Fibroblast of pulmonary artery (primary cell): ENCODE measurements at regions not wholly inside any gene's neighbourhood (a gene's known extent, or its start where the extent isn't known, plus 50 kb on each side); places are given as distances from the start of the nearest gene placed in this dataset.

Experiments used
- DNase-seq: peaks from one replicate; pipeline ENCODE4 v3.0.0-alpha.2; 2010; ENCODE audit warnings: low read depth
- H3K4me3 ChIP-seq: replicated peaks from 2 replicates; pipeline ENCODE4 v1.5.1; 2011; ENCODE audit warnings: low read depth, mild to moderate bottlenecking, control low read depth, low read length, moderate library complexity
- TF ChIP-seq, protein P1 (sequence below): IDR thresholded peaks from 2 replicates; pipeline ENCODE4 v1.5.1; 2011; ENCODE audit warnings: mild to moderate bottlenecking, control low read depth, low read length, inconsistent platforms; ENCODE audit errors: missing control alignments

DNA sequence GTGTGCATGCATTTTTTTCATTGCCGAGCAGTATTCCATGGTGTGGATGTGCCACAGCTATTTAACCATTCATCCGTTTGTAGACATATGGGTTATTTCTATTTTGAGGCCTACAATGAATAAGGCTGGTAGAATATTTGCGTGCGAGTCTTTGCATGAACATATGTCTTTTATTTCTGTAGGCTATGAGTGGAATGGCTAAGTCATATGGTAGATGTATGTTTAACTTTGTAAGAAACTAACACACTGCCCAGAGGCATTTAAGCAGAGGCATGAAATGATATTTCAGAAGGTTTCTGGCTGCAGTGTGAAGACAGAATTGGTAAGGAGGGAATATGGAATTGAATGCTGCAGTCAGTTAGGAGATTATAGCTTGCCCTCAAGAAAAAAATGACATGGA lies 457.4 kb upstream of the CDH4 start:
- no peak overlapping the region for H3K4me3 ChIP-seq
- DNase-seq: no peak
- TF ChIP-seq, protein P1, sequence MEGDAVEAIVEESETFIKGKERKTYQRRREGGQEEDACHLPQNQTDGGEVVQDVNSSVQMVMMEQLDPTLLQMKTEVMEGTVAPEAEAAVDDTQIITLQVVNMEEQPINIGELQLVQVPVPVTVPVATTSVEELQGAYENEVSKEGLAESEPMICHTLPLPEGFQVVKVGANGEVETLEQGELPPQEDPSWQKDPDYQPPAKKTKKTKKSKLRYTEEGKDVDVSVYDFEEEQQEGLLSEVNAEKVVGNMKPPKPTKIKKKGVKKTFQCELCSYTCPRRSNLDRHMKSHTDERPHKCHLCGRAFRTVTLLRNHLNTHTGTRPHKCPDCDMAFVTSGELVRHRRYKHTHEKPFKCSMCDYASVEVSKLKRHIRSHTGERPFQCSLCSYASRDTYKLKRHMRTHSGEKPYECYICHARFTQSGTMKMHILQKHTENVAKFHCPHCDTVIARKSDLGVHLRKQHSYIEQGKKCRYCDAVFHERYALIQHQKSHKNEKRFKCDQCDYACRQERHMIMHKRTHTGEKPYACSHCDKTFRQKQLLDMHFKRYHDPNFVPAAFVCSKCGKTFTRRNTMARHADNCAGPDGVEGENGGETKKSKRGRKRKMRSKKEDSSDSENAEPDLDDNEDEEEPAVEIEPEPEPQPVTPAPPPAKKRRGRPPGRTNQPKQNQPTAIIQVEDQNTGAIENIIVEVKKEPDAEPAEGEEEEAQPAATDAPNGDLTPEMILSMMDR: no peak

DNA sequence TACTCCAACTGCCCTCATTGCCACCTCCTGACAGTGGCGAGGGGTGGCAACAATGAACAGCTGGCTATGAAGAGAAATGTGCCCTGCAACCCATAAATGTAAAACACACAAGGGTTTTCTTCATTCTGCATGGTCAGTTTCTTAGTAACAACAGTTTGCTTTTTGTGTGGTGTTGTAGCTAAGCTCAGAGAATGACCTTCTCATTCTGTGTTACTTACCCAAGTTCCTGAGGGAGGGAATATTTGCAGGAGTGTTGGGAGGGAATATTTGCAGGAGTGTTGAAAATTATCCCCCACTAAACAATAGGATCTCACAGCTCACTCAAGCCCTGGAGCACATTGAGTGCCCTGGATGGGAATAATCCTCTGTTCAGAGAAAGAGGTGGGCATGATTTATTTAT lies 456.4 kb upstream of the CDH4 start:
- TF ChIP-seq, protein P1: no peak
- no peak overlapping the region for H3K4me3 ChIP-seq
- DNase-seq: no peak

DNA sequence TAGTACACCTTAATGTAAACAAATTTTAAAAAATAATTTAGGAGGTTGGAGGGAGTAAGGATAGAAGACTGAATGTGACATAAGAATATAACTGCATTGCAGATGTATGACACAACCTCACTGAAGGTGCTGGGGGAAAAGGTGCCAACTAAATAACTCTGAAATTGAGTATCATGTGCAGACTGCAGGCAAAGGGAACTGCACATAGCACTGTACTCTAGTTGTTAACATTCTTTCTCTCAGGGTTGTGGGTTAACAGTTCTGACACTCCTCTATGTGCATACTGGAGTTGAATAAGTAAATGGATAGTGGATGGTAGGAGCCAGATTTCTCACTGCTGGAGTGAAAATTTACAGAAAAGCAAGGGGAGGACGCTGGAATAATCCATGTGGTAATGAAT lies 451.9 kb upstream of the CDH4 start:
- TF ChIP-seq, protein P1: no peak
- DNase-seq: no peak
- H3K4me3 ChIP-seq: no peak overlapping the region

DNA sequence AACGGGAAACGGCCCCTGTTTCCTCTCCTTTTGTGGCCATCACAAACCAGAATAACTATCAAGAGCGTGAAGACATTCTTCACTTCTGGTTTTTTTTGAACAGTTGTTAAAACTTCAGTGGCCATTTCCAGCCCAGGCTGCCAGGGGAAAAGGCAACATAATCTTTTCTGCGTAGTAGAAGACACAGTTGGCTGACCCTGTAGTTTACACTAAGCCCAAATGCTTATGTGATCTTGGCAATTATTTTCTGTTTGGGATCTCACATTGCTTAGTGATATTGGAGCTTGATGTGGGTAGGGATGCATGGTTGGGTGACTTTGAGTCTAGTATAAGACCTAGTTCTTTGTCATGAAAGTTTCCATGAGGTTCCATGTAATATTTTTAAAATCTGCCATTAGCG lies 449.4 kb upstream of the CDH4 start:
- H3K4me3 ChIP-seq: no peak overlapping the region
- TF ChIP-seq, protein P1: no peak
- DNase-seq: no peak

DNA sequence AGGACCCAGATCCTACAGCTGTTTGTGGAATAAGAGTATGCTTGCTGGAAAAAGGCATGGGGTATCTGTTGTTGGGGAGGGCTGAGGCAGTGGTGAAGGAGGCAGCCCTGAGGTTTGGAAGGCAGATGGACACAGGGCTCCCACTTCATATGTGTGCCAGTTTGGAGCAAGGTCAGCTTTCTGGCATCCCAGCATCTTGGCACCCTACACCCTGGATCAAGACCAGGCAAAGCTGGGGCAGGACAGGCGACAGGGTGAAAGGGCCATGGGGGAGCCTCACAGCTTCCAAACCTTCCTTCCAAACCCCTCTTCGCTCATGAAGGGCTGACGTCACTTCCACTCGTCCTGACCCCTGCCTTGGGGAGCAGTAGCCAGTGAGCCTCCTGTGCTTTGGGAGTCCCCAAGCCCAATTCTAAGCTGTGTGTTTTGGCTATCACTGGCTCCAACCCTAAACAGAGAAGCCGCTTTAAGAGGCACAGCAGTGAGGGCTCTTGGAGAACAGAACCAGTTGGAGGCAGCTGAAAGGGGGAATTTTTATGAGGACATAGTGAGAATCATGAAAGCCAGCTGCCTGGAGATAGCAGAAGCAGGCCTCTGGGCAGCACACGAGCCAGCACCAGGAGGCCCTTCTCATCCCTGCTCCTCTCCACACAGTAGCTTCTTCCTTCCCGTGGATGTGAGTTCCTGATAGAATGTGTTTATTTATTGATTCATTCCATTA lies 448.6 kb upstream of the CDH4 start:
- DNase-seq: no peak
- TF ChIP-seq, protein P1: no peak
- no peak overlapping the region for H3K4me3 ChIP-seq

DNA sequence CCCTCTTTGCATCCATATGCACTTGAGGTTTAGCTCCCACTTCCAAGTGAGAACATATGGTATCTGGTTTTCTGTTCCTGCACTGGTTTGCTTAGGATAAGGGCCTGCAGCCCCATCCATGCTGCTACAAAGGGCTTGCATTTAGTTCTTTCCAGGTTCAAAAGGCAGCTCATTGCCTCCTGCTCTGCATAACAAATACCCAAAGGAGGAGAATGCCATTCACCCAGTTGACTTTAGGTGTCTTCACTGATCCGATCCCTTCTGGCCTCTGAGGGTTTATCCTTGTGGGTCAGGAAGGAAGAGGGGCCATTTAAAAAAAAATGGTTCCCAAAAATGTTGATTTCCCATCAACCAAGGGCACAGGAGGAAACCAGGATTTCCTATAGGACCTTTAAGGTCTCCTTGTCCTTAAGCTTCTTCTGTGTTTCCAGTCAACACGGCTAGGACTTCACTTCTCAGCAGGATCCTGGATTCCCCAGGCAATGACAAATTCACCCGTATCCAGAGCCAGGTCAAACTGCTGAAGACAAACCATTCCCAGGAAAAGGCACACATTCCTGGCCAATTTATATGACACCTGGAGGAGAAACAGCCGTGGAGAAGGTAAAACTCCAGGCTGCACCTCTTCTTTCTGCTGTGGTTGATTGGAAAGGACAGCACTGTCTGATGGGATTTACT lies 447.7 kb upstream of the CDH4 start:
- no peak overlapping the region for H3K4me3 ChIP-seq
- DNase-seq: no peak
- TF ChIP-seq, protein P1: no peak
